Hepatocyte (in vitro differentiated cells): ENCODE measurements at regions not wholly inside any gene's neighbourhood (a gene's known extent, or its start where the extent isn't known, plus 50 kb on each side); places are given as distances from the start of the nearest gene placed in this dataset.

ENCODE experiments used
- EZH2 ChIP-seq: fragments of 200-600 bp; sonication (generic); IDR thresholded peaks from 2 replicates; pipeline ENCODE4 v1.6.1; 2016; ENCODE audit warnings: antibody characterized with exemption, mild to moderate bottlenecking, borderline replicate concordance
- EZH2phosphoT487 ChIP-seq: fragments of 200-600 bp; sonication (generic); IDR thresholded peaks from one replicate; pipeline ENCODE4 v1.6.1; 2018; ENCODE audit warnings: antibody characterized with exemption, mild to moderate bottlenecking, low read depth, moderate library complexity; ENCODE audit not compliant: unreplicated experiment, severe bottlenecking
- TF ChIP-seq, protein P1 (sequence below): fragments of 200-600 bp; sonication (generic); IDR thresholded peaks from 2 replicates; pipeline ENCODE4 v1.5.1; 2016; ENCODE audit warnings: antibody characterized with exemption, mild to moderate bottlenecking; ENCODE audit not compliant: poor library complexity

DNA sequence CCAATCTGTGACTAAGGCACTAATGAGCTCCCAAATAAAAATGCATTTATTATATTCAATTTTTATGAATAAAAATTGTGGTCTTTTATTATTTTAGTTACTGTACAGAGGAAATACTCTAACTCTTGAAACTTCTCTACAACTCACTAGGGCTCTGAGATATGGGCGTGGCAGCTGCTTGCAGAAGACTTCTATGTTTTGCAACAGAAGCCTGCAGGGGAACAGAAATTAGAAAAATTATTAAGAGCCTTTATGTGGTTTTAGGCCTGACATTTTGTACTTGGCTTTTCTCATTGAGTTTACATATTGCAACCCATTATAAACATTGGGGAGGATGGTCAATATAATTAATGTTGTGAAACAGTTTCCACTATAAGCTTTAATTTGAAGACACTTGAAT is 581.4 kb downstream of the TNS3 start:
- no peak for TF ChIP-seq EZH2phosphoT487
- TF ChIP-seq, protein P1, sequence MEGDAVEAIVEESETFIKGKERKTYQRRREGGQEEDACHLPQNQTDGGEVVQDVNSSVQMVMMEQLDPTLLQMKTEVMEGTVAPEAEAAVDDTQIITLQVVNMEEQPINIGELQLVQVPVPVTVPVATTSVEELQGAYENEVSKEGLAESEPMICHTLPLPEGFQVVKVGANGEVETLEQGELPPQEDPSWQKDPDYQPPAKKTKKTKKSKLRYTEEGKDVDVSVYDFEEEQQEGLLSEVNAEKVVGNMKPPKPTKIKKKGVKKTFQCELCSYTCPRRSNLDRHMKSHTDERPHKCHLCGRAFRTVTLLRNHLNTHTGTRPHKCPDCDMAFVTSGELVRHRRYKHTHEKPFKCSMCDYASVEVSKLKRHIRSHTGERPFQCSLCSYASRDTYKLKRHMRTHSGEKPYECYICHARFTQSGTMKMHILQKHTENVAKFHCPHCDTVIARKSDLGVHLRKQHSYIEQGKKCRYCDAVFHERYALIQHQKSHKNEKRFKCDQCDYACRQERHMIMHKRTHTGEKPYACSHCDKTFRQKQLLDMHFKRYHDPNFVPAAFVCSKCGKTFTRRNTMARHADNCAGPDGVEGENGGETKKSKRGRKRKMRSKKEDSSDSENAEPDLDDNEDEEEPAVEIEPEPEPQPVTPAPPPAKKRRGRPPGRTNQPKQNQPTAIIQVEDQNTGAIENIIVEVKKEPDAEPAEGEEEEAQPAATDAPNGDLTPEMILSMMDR = no peak
- no peak for TF ChIP-seq EZH2
